Activated gamma-delta T cell treated with anti-CD3 and anti-CD28 coated beads, Interleukin-2, amount 50 U/mL, for 16 hours (primary cell): ENCODE measurements at regions not wholly inside any gene's neighbourhood (a gene's known extent, or its start where the extent isn't known, plus 50 kb on each side); places are given as distances from the start of the nearest gene placed in this dataset.

ENCODE experiments used
- DNase-seq: peaks from one replicate; pipeline ENCODE4 v3.0.0-alpha.2; 2020; ENCODE audit warnings: low read depth

- no peak for DNase-seq
Observed at GRCh38 chr10:3409928-3410327, 237.3 kb upstream of the PITRM1 start.

- DNase-seq, result no peak
Observed at GRCh38 chr10:3408603-3409365, 236.2 kb upstream of the PITRM1 start.

- DNase-seq, result no peak
Observed at GRCh38 chr10:3407208-3407607, 234.6 kb upstream of the PITRM1 start.

GRCh38 chr10:3406556-3406955 is 234.0 kb upstream of the PITRM1 start:
- DNase-seq, result no peak

GRCh38 chr10:3404381-3404780 is 231.8 kb upstream of the PITRM1 start:
- no peak for DNase-seq

GRCh38 chr10:3402187-3402751 is 229.7 kb upstream of the PITRM1 start:
- no peak for DNase-seq

- no peak for DNase-seq
Observed at GRCh38 chr10:3401491-3401938, 228.9 kb upstream of the PITRM1 start.

GRCh38 chr10:3400348-3400747 is 227.8 kb upstream of the PITRM1 start:
- DNase-seq, result no peak

GRCh38 chr10:3399756-3400155 is 227.2 kb upstream of the PITRM1 start:
- DNase-seq, result no peak

- no peak for DNase-seq
Observed at GRCh38 chr10:3398825-3399646, 226.5 kb upstream of the PITRM1 start.

- no peak for DNase-seq
Observed at GRCh38 chr10:3397846-3398245, 225.3 kb upstream of the PITRM1 start.

GRCh38 chr10:3397231-3397630 is 224.6 kb upstream of the PITRM1 start:
- no peak for DNase-seq

- DNase-seq, result no peak
Observed at GRCh38 chr10:3396116-3396515, 223.5 kb upstream of the PITRM1 start.

- no peak for DNase-seq
Observed at GRCh38 chr10:3395458-3395861, 222.9 kb upstream of the PITRM1 start.

GRCh38 chr10:3395041-3395440 is 222.5 kb upstream of the PITRM1 start:
- DNase-seq, result no peak

GRCh38 chr10:3393958-3394357 is 221.4 kb upstream of the PITRM1 start:
- no peak for DNase-seq

- DNase-seq, result no peak
Observed at GRCh38 chr10:3391657-3392056, 219.1 kb upstream of the PITRM1 start.

- no peak for DNase-seq
Observed at GRCh38 chr10:3389130-3389529, 216.5 kb upstream of the PITRM1 start.

- DNase-seq, result no peak
Observed at GRCh38 chr10:3385487-3385886, 212.9 kb upstream of the PITRM1 start.

- no peak for DNase-seq
Observed at GRCh38 chr10:3382092-3382491, 209.5 kb upstream of the PITRM1 start.

GRCh38 chr10:3380406-3381050 is 207.9 kb upstream of the PITRM1 start:
- DNase-seq, result no peak

- no peak for DNase-seq
Observed at GRCh38 chr10:3376631-3377030, 204.0 kb upstream of the PITRM1 start.

- no peak for DNase-seq
Observed at GRCh38 chr10:3375505-3375904, 202.9 kb upstream of the PITRM1 start.
